HCT116 (cell line): ENCODE measurements at regions not wholly inside any gene's neighbourhood (a gene's known extent, or its start where the extent isn't known, plus 50 kb on each side); places are given as distances from the start of the nearest gene placed in this dataset.

Experiments
- ATF3 ChIP-seq: IDR thresholded peaks from 2 replicates; pipeline ENCODE4 v1.6.1; 2012
- CBX3 ChIP-seq: IDR thresholded peaks from 2 replicates; pipeline ENCODE4 v1.6.1; 2012; ENCODE audit warnings: low read depth
- CTCF ChIP-seq, 3 experiments: fragments of 200-600 bp in 1 of 3; sonication (generic) in 1 of 3; IDR thresholded peaks in 2 of 3; conservative IDR thresholded peaks in 1 of 3; 2 replicates each; pipeline ENCODE4 v1.5.1; 2012 to 2017; ENCODE audit warnings: low read depth in 2 of 3, low read length in 2 of 3, antibody characterized with exemption in 1 of 3, borderline replicate concordance in 1 of 3, control low read depth in 1 of 3, mild to moderate bottlenecking in 1 of 3, mixed read lengths in 1 of 3, mixed run types in 1 of 3, moderate library complexity in 1 of 3; ENCODE audit not compliant: insufficient read depth in 1 of 3
- EZH2 ChIP-seq: fragments of 200-600 bp; sonication (generic); IDR thresholded peaks from 2 replicates; pipeline ENCODE4 v1.6.1; 2017; ENCODE audit warnings: antibody characterized with exemption, mixed run types
- MAX ChIP-seq: IDR thresholded peaks from 2 replicates; pipeline ENCODE4 v1.6.1; 2012
- POLR2A ChIP-seq: IDR thresholded peaks from 2 replicates; pipeline ENCODE4 v1.7.0; 2011; ENCODE audit warnings: borderline replicate concordance; ENCODE audit not compliant: insufficient read depth, insufficient read length; ENCODE audit errors: extremely low read depth
- POLR2AphosphoS5 ChIP-seq: IDR thresholded peaks from 2 replicates; pipeline ENCODE4 v1.6.1; 2011; ENCODE audit warnings: mild to moderate bottlenecking, low read depth, low read length, moderate library complexity
- SIN3A ChIP-seq: IDR thresholded peaks from 2 replicates; pipeline ENCODE4 v1.6.1; 2012; ENCODE audit warnings: low read depth
- ZBTB33 ChIP-seq: IDR thresholded peaks from 2 replicates; pipeline ENCODE4 v1.6.1; 2011; ENCODE audit warnings: mild to moderate bottlenecking, low read length, moderate library complexity; ENCODE audit not compliant: insufficient replicate concordance; ENCODE audit errors: extremely low read depth
- ZNF274 ChIP-seq: fragments of 200-500 bp; sonication (Bioruptor generic); IDR thresholded peaks from 2 replicates; pipeline ENCODE4 v1.6.1; 2014; ENCODE audit warnings: mild to moderate bottlenecking, low read depth, low read length, inconsistent platforms

- TF ChIP-seq CTCF (IDR thresholded peaks at IDR 0.05 in 2 of 3, conservative IDR thresholded peaks at IDR 0.05 in 1 of 3; ENCODE audit: borderline replicate concordance in 1 of 3, insufficient read depth in 1 of 3, low read depth in 2 of 3, low read length in 2 of 3) (no peak), ATF3 (no peak), POLR2AphosphoS5 (no peak), SIN3A (no peak), MAX (no peak), ZNF274 (no peak), CBX3 (no peak), EZH2 (no peak), ZBTB33 (no peak), POLR2A (no peak)
These were observed 102.8 kb upstream of the MAP2 start for GRCh38 chr2:209321076-209321475.
